ENCODE measurements at regions not wholly inside any gene's neighbourhood (a gene's known extent, or its start where the extent isn't known, plus 50 kb on each side); places are given as distances from the start of the nearest gene placed in this dataset.

GRCh38 chr4:32841217-32841616, 2121.0 kb downstream of the PCDH7 start:
- Histone ChIP-seq H4K8ac (ENCODE audit: extremely low read depth, insufficient read depth, low read length) (no peak overlapping the region), H4K20me1 (replicated peaks in 1 of 2; ENCODE audit: control insufficient read depth in 1 of 2, insufficient read depth in 2 of 2, low read length in 2 of 2) (no peaks in the 10 kb centered on the region), H3K4me1 (replicated peaks in 1 of 4; ENCODE audit: control insufficient read depth in 3 of 4, insufficient read depth in 4 of 4, low read length in 3 of 4) (no peaks in the 10 kb centered on the region), H3K4me3 (ENCODE audit: extremely low read depth in 1 of 4, insufficient read depth in 2 of 4, low read depth in 3 of 4, low read length in 4 of 4) (no peak overlapping the region), H2AFZ (ENCODE audit: low read length) (no peak overlapping the region), H3K9me3 (ENCODE audit: insufficient read depth in 2 of 2, low read depth in 1 of 2, low read length in 1 of 2) (no peaks in the 10 kb centered on the region), H3K79me1 (ENCODE audit: low read depth, low read length) (no peaks in the 10 kb centered on the region), H3K56ac (replicated peaks; ENCODE audit: insufficient read length, low read depth, low read length) (no peak overlapping the region), H3K4ac (replicated peaks; ENCODE audit: insufficient read length, low read depth, low read length) (no peak overlapping the region), H4K91ac (replicated peaks; ENCODE audit: insufficient read length, low read length) (no peak overlapping the region), H3K14ac (ENCODE audit: insufficient read length) (no peak overlapping the region), H2BK15ac (ENCODE audit: low read length) (no peak overlapping the region), H3K4me2 (ENCODE audit: insufficient read depth in 1 of 2, low read depth in 2 of 2, low read length in 2 of 2) (no peak overlapping the region), H3K23me2 (ENCODE audit: low read depth, low read length) (no peaks in the 10 kb centered on the region), H3K79me2 (ENCODE audit: control insufficient read depth in 1 of 2, insufficient read depth in 2 of 2, low read length in 2 of 2) (no peaks in the 10 kb centered on the region), H3K23ac (ENCODE audit: insufficient read length) (no peak overlapping the region), H2BK120ac (replicated peaks; ENCODE audit: low read depth, low read length) (no peak overlapping the region), H3K27ac (ENCODE audit: low read depth, low read length) (no peak overlapping the region), H2BK12ac (ENCODE audit: low read depth, low read length) (no peak overlapping the region), H3K27me3 (replicated peaks in 1 of 4; ENCODE audit: control insufficient read depth in 3 of 4, extremely low read depth in 1 of 4, insufficient read depth in 3 of 4, low read length in 3 of 4) (no peaks in the 10 kb centered on the region), H3K9ac (replicated peaks in 1 of 4; ENCODE audit: extremely low read depth in 1 of 4, low read depth in 3 of 4, low read length in 3 of 4) (no peak overlapping the region), H4K5ac (ENCODE audit: insufficient read length, low read depth, low read length) (no peak overlapping the region), H2BK20ac (ENCODE audit: low read length) (no peak overlapping the region), H2AK5ac (ENCODE audit: low read depth, low read length) (no peak overlapping the region), H3K36me3 (ENCODE audit: control insufficient read depth in 2 of 4, insufficient read depth in 4 of 4, low read length in 3 of 4) (no peaks in the 10 kb centered on the region), H3K18ac (ENCODE audit: extremely low read depth, low read length) (no peak overlapping the region), H2BK5ac (ENCODE audit: low read depth, low read length) (no peak overlapping the region)
- DNase-seq (ENCODE audit: low read depth in 1 of 2, low spot score in 2 of 2) = no peak
- ChIA-PET POLR2A (ENCODE audit: partially characterized antibody) (no interaction called here), CTCF (ENCODE audit: partially characterized antibody) (no interaction called here)
- WGBS, 2 experiments (ENCODE audit: extremely low coverage in 1 of 2, insufficient coverage in 1 of 2, insufficient read length in 1 of 2, insufficient replicate concordance in 2 of 2, low coverage in 1 of 2, low lambda C conversion rate in 2 of 2, missing lambda C conversion rate in 1 of 2) = 78% methylated on average over 1 of the region's 1 CpG; no CpG with 5 or more reads in 1 of the 2 experiments
- FAIRE-seq = no peak
- TF ChIP-seq KDM4A (IDR thresholded peaks at IDR 0.05; ENCODE audit: low read depth, low read length, severe bottlenecking) (no peak), RXRA (IDR thresholded peaks at IDR 0.05; ENCODE audit: insufficient read depth, low read depth, low read length) (no peak), E2F6 (IDR thresholded peaks at IDR 0.05) (no peak), BRCA1 (IDR thresholded peaks at IDR 0.05; ENCODE audit: low read depth, low read length) (no peak)
